G401.6 (cell line): ENCODE measurements at regions not wholly inside any gene's neighbourhood (a gene's known extent, or its start where the extent isn't known, plus 50 kb on each side); places are given as distances from the start of the nearest gene placed in this dataset.
"Not testable (repeated sequence)": the region's sequence is repeated elsewhere in the genome, so short reads cannot be mapped to it uniquely, and the experiment has no call there.

Experiments used
- FAIRE-seq: peaks from 2 replicates; lab custom pipeline; 2012; peaks lifted over from hg19 to GRCh38; lab: Jason Lieb, UNC

DNA sequence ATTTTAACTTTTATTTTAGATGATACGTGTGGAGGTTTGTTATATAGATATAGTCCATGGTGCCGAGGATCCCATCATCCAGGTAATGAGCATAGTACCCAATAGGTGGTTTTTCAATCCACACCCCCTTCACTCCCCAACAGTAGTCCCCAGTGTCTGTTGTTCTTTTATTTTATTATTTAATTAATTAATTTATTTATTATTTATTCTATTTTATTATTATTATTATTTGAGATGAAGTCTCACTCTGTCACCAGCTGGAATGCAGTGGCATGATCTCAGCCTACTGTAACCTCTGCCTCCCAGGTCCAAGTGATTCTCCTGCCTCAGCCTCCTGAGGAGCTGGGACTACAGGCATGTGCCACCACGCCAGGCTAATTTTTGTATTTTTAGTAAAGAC is 2086.2 kb downstream of the PCDH9 start:
- FAIRE-seq = no peak

DNA sequence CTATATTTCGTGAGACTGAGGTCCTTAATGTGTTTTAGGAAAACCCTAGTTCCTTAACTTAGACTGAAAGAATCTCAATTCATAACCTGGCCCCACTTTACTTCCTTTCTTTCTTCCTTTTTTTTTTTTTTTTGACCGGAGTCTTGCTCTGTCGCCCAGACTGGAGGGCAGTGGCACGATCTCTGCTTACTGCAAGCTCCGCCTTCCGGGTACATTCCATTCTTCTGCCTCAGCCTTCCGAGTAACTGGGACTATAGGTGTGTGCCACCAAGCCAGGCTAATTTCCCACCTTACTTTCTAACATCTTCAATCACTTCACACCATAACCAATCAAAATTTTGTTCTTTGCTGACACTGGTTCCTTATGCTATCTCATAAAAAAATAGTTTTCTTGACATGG is 2097.0 kb downstream of the PCDH9 start:
- no peak for FAIRE-seq

DNA sequence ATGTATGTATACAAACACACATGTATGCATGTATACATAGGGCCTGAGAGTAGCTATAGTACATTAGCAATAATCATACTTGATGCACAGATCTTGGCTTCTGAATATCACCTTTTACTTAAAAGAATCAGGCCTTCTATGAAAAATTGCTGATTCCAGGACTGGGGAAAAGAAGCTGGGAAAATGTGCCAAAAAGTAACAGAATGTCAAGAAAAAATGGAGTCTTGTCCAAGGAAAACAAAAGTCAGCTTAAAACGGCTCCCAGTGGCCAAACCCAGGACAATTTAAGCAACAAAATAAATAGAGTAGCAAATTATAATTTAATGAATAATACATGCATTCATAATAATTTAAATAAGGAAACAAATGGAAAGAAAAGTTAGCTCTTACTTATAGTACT is 2104.9 kb downstream of the PCDH9 start:
- no peak for FAIRE-seq

DNA sequence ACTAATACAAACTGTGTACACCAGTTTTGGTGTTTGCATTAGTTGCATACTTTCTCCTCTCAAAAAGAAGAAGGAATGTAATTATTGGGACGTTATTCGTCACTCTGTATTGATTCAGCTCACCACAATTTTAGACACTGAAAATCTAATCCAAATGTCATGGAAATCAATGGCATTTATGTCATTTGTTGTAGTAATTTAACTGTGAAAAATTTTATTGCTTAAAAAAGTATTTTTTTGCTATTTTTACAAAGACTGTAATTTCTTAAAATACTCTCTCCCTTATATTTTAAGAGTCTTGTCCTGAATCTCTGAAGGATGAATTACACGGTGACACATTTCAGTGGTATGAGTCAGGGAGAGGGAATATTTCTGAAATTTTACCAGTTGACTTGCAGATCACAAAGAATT is 2117.6 kb downstream of the PCDH9 start:
- FAIRE-seq = no peak

DNA sequence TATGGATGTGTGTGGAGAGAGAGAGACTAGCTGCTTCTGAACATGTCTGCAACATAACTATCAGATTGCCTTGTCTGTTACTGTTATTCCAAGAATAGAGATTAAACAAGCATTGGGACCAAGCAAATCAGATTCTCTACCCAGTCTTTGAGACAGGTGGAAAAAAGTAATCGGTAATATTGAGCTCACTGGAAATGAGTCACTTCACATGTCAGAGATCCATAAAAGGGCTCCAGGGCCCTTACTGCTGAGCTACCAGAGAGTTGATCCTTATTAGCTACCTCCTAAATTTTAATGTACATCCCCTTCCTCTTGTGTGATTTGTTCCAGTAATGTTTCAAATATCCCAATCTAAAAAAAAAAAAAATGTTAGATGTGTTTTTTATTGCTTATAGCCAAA is 2118.0 kb downstream of the PCDH9 start:
- FAIRE-seq = no peak

DNA sequence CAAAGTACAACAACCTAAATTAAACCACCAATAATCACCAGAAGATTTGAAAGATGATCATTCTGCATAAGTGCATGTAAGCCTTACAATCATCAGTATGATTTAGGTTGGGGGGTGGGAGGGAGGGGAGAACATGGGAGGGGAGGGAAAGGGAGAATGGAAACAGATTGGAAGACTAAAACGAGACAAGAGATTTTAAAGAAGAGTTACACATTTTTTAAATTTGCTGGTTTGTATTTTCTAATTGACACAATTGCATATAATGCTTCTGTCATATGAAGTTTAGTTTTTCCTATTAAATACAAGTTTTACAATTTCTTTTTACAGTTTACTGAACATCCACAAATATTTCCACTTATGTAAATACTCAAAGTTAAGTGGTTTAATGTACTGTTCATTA is 2118.9 kb downstream of the PCDH9 start:
- no peak for FAIRE-seq

DNA sequence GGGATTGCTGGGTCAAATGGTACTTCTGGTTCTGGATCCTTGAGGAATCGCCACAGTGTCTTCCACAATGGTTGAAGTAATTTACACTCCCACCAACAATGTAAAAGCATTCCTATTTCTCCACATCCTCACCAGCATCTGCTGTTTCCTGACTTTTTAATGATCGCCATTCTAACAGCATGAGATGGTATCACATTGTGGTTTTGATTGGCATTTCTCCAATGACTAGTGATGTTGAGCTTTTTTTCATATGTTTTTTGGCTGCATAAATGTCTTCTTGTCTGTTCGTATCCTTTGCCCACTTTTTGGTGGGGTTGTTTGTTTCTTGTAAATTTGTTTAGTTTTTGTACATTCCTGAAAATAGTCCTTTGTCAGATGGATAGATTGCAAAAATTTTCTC is 2125.7 kb downstream of the PCDH9 start:
- FAIRE-seq = not testable (repeated sequence)

DNA sequence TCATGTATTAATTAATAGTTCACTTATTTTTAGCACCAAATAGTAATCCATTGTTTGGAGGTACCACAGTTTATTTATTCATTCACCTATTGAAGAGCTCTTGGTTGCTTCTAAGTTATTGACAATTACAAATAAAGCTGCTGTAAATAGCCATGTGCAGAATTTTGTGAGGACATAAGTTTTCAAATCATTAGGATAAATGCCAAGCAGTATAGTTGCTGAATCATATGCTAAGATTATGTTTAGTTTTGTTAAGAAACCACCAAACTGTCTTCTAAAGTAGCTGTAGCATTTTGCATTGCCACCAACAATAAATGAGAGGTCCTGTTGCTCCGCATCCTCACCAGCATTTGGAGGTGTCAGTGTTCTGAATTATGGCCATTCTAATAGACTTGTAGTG is 2126.8 kb downstream of the PCDH9 start:
- FAIRE-seq = no peak

DNA sequence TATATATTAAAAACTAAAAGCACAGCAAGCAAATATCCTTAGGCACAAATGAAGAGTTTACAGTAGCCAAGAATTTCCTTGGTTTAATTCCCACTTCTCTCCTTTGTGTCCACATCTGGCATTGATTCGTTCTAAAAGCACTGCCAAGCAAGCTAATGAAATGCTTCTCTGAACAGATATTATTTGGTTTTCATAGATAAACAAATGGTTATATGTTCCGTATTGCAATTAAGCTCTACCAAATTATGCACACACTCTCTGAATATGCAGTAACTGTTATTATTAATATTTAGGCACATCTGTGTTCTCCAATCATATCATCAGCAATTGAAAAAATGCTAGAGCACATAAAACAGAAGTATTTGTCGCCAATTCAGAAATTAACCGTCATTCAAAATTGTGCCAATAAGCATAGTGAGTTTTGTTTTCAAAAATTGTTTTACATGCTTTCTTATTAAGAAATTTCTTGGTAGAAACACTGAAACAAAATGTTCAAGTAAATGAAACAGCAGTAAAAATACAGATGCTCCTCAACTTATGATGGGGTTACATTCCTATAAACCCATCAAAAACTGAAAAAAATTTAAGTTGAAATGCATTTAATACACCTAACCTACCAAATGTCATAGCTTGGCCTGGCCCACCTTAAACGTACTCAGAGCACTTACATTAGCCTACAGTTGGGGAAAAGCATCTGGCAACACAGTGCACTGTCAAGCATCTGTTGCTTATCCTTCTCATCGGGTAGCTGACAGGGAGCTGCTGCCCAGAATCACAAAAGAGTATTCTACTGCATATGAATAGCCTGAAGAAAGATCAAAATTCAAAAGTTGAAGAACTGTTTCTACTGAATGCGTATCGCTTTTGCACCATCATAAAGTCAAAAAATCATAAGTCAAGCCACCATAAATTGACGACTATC is 2134.7 kb downstream of the PCDH9 start:
- no peak for FAIRE-seq

DNA sequence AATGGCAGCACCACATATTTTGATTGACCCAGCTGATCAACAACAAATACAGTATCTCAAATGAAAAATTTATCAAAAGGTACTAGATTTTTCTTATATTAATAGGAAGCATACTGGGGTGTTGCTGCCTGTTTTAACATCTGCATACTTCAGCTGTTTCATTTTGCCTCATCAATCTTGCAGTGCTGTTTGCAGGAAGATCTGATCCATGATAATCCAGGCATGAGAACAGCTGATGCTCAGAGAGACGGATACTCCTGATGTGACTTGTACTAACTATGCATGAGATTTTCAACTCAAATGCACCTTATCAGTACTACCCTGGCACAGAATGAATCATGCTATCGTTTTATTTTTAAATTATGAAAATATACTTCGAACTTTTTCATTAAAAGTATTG is 2136.8 kb downstream of the PCDH9 start:
- FAIRE-seq = no peak

DNA sequence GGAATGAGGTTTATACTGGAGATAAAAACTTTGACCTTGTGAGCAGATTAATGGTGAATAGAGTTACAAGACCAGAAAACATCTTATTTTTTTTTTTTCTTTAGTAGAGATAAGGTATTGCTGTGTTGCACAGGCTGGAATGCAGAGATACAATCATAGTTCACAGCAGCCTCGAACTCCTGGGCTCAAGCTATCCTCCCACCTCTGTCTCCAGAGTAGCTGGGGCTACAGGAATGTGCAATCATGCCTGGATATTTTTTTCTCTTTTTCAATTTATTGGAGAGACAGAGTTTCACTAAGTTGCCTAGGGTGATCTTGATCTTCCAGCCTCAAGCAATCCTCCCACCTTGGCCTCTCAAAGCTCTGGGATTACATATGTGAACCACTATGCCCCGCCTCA is 2139.1 kb downstream of the PCDH9 start:
- FAIRE-seq = no peak

DNA sequence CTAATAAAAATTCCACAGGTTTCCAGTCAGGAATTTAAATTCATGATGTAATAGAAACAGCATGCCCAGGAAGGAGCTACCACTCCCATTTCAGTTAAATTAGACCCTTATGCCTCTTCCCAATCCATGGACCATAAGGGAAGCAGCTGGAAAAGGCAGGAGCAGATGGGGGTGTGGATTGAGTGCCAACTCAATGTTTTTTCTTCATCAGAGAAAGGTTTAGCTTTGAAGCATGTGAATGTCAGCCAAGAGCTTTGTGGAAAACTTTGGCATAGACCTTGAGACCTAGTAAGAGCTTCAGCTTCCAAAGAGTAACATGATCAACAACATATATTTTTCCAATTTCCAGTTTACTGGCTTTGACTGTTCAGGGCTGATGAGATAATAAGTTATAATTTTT is 2139.9 kb downstream of the PCDH9 start:
- FAIRE-seq = no peak

DNA sequence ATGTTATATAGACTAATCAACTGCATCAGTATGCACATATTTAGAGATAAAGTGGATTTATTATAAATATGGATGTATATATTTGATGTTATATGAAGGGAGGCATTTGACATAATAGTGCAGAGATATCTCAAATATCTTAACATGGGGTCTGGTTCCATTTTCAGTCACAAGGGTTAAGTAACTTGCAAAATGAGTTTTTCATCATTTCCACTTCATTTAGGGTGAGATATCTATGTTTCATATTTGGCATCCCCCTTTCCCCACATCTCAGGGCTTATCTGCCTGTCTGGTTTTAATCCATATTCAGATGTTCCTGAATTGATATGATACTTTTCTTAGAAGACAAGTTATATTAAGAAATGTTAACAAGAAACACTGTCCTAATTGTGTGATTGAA is 2141.2 kb downstream of the PCDH9 start:
- no peak for FAIRE-seq

DNA sequence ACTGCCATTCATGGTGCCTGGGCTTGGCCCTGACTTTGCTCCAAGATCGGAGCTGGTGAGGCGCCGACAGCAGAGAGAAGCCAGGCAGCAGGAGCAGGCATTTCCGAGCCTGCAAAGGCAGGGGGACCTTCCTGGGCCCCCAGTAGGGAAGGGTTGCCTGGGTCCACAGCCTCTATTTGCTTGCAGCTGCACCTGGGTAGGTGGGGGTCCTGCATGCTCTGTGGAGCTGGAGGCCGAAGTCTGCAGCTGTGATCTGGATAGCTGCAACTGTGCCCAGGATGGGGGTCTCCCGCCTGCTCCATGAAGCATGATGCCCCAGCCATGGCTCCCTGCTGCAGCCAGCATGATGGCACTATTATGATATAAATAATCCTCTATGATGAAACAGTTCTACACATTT is 2144.2 kb downstream of the PCDH9 start:
- no peak for FAIRE-seq

DNA sequence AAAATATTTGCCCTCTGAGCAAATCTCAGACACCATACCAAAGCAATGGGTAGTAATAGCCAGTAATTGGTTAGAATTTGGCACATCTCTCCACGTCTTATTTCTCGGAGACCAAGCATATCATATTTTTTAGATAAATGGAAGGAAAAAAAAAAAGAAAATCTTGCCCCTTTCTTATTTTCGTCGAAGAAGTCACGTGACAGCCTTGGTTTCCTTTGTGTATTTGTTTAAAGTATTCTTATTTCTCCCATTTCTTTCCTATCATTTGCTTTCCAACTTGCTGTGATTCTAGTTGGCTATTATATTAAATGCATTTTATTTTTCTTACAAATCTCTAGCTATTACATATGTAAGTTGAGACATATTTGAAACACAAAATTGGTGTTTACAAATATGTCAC is 2155.9 kb downstream of the PCDH9 start:
- FAIRE-seq = no peak

DNA sequence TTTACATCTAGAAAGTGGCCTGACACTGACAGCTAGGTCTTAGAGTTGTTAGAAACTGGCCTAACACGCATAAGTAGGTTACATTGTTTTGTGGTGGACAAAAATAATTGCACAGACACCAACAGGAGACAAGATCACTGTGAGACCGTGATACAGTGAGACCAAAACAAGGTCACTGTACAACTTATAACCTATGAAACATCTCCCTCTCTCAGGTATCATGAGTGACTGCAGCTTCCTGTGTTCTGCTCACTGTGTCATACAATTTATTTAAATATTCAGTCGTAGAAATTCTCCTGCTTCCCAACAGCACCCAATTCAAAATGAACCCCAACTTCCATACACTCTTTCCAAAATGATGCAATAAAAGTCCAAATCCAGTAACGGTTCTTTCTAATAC is 2165.2 kb downstream of the PCDH9 start:
- FAIRE-seq = no peak

DNA sequence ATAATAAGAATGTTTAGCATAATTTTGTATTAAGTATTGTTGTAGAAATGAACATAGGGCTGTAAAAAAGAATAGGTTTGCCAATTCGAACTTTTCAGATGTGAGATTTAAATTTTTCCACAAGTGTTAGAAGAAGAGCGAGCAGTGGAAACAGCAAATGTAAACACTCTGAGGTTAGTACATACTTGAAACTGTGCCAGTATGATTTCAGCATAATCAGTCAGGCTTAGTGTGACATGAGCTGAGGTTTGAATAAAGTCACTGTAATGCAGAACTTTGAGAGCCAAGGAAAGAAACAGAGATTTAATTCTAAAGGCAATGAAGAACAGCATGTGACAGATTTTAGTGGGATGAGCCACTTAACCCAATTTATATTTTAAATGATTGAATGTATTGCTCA is 2166.4 kb downstream of the PCDH9 start:
- no peak for FAIRE-seq

DNA sequence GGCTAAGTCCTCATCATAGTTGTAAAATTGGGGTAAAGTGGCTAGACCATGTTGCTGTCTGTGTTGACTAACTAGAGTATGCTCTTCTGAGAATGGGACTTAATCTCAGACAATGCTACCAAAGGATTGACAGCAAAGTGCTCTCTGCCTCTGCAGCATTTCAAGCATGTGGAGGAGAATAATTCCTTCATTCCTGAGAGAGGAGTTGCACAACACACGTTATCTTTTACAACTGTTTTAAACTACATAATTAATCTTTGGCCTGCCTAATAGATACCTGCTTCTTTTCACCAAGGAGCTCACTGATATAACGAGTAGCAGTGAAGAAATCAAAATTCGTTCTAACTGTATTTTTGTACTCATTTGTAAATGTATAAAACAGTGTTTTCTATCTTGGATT is 2172.2 kb downstream of the PCDH9 start:
- no peak for FAIRE-seq

DNA sequence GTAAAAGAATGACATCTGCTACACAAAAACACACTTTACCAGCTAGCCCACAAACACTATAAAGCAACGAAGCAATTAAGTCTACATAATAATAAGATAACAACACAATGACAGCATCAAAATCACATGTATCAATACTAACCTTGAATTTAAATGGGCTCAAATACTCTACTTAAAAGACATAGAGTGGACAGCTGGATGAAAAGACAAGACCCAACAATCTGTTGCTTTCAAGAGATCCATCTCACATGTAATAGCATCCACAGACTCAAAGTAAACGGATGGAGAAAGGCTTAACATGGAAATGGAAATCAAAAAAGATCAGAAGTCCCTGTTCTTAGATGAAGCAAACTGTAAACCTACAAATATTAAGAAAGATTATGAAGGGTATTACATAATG is 2175.9 kb downstream of the PCDH9 start:
- no peak for FAIRE-seq

DNA sequence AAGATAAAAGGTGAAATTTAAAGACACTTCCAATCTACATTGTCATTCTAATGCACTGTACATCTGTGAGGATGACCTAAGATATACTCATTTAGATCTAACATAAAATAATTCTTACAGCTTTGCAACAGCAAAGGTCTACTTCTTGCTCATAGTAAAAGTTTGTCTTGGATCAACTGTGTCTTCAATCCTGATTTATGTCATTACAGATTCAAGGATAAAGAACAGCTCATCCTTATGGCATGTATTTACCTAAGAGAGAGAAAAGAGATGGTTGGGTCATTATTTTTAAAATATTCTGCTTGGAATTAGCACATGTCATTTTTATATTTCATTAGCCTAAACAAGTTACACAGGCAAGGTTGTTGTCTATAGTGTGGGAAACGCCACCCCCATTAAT is 2193.1 kb downstream of the PCDH9 start:
- no peak for FAIRE-seq

DNA sequence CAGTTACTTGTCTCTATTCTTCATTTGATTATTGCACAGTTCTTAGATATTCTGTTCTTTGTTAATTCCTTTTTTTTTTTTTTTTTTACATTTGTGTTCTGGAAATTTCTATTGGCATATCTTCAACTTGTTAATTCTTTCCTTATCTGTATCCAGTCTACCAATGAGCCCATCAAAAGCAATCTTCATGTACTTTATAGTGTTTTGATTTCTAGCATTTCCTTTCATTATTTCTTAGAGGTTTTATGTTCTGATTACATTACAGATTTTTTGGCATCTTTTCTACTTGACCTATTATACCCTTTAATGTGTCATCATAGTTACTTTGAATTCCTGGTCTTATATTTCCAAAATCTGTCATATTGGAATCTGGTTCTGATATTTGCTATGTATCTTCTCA is 2194.8 kb downstream of the PCDH9 start:
- no peak for FAIRE-seq

DNA sequence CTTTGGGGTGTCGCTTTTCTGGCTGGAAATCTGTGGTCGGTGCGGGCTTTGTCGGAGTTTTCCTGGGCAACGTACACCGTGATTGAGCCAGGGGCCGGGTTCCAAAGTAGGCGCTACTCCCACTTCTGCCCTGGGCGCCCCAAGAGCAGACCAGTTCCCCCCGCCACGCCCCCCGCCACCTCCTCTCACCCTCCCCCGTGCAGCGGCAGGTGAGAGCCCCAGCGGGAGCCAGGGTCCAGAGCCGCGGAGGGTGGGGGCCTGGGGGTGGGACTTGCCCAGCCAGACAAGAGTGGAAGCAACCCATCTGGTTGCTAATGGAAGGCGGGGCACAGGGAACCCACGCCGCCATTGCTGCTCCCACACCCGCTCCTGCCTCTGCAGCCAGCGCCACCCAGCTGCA is 2195.9 kb downstream of the PCDH9 start:
- no peak for FAIRE-seq

DNA sequence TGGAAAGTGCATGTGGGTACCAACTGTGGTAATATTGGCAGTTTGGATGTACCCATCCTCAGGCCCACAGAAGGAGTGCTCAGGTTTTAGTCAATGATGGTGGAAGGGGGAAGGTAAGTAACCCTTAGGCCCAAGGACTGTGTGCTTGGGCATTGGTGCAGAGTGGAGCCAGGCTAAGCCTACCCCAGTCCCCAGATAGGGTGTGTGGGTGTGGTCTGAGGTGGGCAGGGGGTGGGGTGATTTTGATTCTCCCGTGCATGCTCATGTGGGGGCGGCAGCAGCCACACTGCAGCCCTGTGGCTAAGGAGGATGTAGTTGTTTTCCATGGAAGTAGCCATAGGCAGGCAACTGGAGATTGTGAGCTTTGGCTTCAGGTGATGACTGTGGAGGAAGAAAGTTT is 2197.3 kb downstream of the PCDH9 start:
- FAIRE-seq = no peak

DNA sequence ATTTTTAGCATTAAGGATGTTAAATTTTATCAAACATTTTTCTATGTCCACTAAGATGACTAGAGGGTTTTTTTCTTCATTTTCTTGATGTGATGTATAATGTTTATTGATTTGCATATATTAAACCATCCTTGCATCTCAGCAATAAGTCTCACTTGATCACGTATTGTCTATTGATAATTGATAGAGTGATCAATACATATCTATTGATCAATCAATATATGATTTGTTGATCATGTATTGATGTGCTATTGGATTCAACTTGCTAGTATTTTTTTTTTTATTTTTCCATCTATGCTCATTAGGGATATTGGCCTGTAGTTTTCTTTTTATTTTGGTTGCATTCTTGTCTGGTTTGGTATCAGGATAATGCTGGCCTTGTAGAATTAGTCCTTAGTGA is 2202.0 kb downstream of the PCDH9 start:
- FAIRE-seq = no peak

DNA sequence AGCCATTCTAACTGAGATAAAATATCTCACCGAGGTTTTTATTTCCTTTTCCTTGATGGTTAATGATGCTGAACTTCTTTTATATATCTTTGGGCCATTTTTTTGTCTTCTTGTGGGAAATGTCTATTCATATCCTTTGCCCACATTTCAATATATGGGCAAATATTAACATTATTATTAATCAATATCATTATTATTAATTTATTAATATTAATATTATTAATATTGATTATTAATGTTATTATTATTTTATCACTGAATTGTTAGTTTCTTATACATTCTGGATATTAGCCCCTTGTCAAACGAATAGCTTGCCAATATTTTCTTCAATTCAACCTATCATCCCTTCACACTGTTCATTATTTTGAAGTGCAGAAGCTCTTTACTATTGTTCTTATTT is 2203.6 kb downstream of the PCDH9 start:
- peak; percentile 48 for FAIRE-seq
